Aorta (tissue), 5 donors: ENCODE measurements at regions not wholly inside any gene's neighbourhood (a gene's known extent, or its start where the extent isn't known, plus 50 kb on each side); places are given as distances from the start of the nearest gene placed in this dataset.

Experiments
- ATAC-seq: fragments of 200-7000 bp; cut with Tn5 transposase; one replicate; pipeline ENCODE4 v1.9.1; 2022; ENCODE audit warnings: moderate library complexity; ENCODE audit not compliant: low FRiP score
- DNase-seq, 2 donors: peaks; one replicate each; pipeline ENCODE4 v3.0.0-alpha.2; 2020
- H3K27ac ChIP-seq, 2 donors: one replicate each; pipeline ENCODE4 v1.5.1; 2013; ENCODE audit warnings: low read length in 2 of 2, mild to moderate bottlenecking in 2 of 2, moderate library complexity in 2 of 2, control low read depth in 1 of 2, inconsistent platforms in 1 of 2, low read depth in 1 of 2
- H3K27me3 ChIP-seq, 2 donors: one replicate each; pipeline ENCODE4 v1.6.1; 2013; ENCODE audit warnings: control low read depth in 1 of 2, low read length in 1 of 2, mild to moderate bottlenecking in 1 of 2, moderate library complexity in 1 of 2; ENCODE audit not compliant: insufficient read depth in 2 of 2, control insufficient read depth in 1 of 2
- H3K36me3 ChIP-seq, 2 donors: one replicate each; pipeline ENCODE4 v1.6.1; 2013; ENCODE audit warnings: control low read depth in 1 of 2, low read length in 1 of 2, mild to moderate bottlenecking in 1 of 2; ENCODE audit not compliant: insufficient read depth in 2 of 2, control insufficient read depth in 1 of 2
- H3K4me1 ChIP-seq, 2 donors: one replicate each; pipeline ENCODE4 v1.6.1; 2013; ENCODE audit warnings: low read length in 2 of 2, control low read depth in 1 of 2, mild to moderate bottlenecking in 1 of 2, moderate library complexity in 1 of 2; ENCODE audit not compliant: insufficient read depth in 2 of 2, control insufficient read depth in 1 of 2
- H3K4me3 ChIP-seq, 2 donors: one replicate each; pipeline ENCODE4 v1.5.1; 2013; ENCODE audit warnings: low read length in 2 of 2, control low read depth in 1 of 2, mild to moderate bottlenecking in 1 of 2
- H3K9me3 ChIP-seq: one replicate; pipeline ENCODE4 v1.6.1; 2013; ENCODE audit warnings: mild to moderate bottlenecking, low read length; ENCODE audit not compliant: control insufficient read depth
- WGBS, 2 donors: extraction: QIAGEN DNeasy Blood & Tissue Kit; methylation state at CpG; one replicate each; pipeline ENCODE4 v1.1.7; 2013; 5-methylcytosine and 5-hydroxymethylcytosine counted together
- intact Hi-C, 2 donors: fragments of 100-400 bp; cut with DNase I; formaldehyde crosslinking; loops; one replicate each; pipeline versions ENCODE4 v1.14.2 to v1.15.0; 2022
- donor health status: healthy with polysubstance abuse.
- donor health status: Bipolar disorder and iron deficiency.
- donor health status: DM: no; HTN: no; CAD: no.
- donor health status: DM: no; HTN: no; CAD: no.
- donor health status: DM: yes; HTN: yes; CAD: no.

GRCh38 chr7:435630-436366 is 83.8 kb downstream of the PDGFA start:
- no peak for DNase-seq
- intact Hi-C loops, result no loop called here
- no peak for ATAC-seq
- H3K4me3 ChIP-seq, result no peak overlapping the region
- no peaks in the 10 kb centered on the region for H3K9me3 ChIP-seq
- no peaks in the 10 kb centered on the region for H3K36me3 ChIP-seq
- no peaks in the 10 kb centered on the region for H3K27me3 ChIP-seq
- 91 to 92% methylated on average over 28 of the region's 28 CpGs for WGBS, 2 donors
- no peaks in the 10 kb centered on the region for H3K4me1 ChIP-seq
- no peak overlapping the region for H3K27ac ChIP-seq

- H3K27me3 ChIP-seq, result no peaks in the 10 kb centered on the region
- no peak overlapping the region for H3K4me3 ChIP-seq
- no peaks in the 10 kb centered on the region for H3K4me1 ChIP-seq
- no peaks in the 10 kb centered on the region for H3K36me3 ChIP-seq
- DNase-seq (no peak), ATAC-seq (no peak)
- intact Hi-C loops, result no loop called here
- no peak overlapping the region for H3K27ac ChIP-seq
- WGBS, 2 donors, result 92 to 93% methylated on average over 33 of the region's 33 CpGs
- H3K9me3 ChIP-seq, result no peaks in the 10 kb centered on the region
These were observed 83.1 kb downstream of the PDGFA start for GRCh38 chr7:436367-437128.

GRCh38 chr7:437329-438251 is 82.1 kb downstream of the PDGFA start:
- no peaks in the 10 kb centered on the region for H3K36me3 ChIP-seq
- intact Hi-C loops, result no loop called here

DNA sequence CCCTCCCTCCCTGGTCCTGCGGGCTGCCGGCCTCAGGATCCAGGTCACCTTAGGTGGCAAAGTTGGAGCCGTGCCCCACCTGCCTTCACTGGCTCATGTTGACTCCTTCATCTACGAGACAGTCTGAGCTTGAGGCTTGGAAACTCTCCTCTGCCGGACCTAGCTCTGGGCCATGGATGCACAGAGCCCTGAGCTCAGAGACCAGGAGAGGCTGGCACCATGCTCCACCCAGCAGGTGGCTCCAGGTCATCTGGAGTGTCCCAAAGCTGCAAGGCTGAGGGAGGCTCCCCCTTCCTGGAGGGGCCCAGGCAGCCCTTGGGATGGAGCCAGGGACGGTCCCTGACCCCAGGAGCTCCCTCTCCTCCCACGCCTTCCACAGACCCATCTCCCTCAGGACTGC is 81.3 kb downstream of the PDGFA start:
- Histone ChIP-seq H3K4me3 (no peak overlapping the region), H3K27me3 (no peaks in the 10 kb centered on the region), H3K9me3 (no peaks in the 10 kb centered on the region), H3K36me3 (no peaks in the 10 kb centered on the region), H3K27ac (no peak overlapping the region), H3K4me1 (no peaks in the 10 kb centered on the region)
- intact Hi-C loops, result no loop called here
- 85 to 89% methylated on average over 5 to 7 of the region's 7 CpGs for WGBS, 2 donors
- ATAC-seq, result no peak
- DNase-seq, result no peak

More at GRCh38 chr7:437329-438251, 82.1 kb downstream of the PDGFA start:
- no peak for ATAC-seq
- no peaks in the 10 kb centered on the region for H3K4me1 ChIP-seq
- no peak overlapping the region for H3K4me3 ChIP-seq
- DNase-seq, result no peak
- H3K9me3 ChIP-seq, result no peaks in the 10 kb centered on the region
- H3K27ac ChIP-seq, result no peak overlapping the region
- no peaks in the 10 kb centered on the region for H3K27me3 ChIP-seq
- 85 to 90% methylated on average over 41 to 43 of the region's 43 CpGs for WGBS, 2 donors

GRCh38 chr7:438916-439315 is 80.7 kb downstream of the PDGFA start:
- intact Hi-C loops, result no loop called here
- Histone ChIP-seq H3K27me3 (no peaks in the 10 kb centered on the region), H3K9me3 (no peaks in the 10 kb centered on the region), H3K4me1 (no peaks in the 10 kb centered on the region), H3K36me3 (no peaks in the 10 kb centered on the region), H3K4me3 (no peak overlapping the region), H3K27ac (no peak overlapping the region)
- 93 to 95% methylated on average over 14 of the region's 14 CpGs for WGBS, 2 donors
- ATAC-seq, result no peak
- no peak for DNase-seq

- no peaks in the 10 kb centered on the region for H3K9me3 ChIP-seq
- WGBS, 2 donors, result 88 to 92% methylated on average over 10 of the region's 10 CpGs
- H3K27ac ChIP-seq, result no peak overlapping the region
- no peaks in the 10 kb centered on the region for H3K27me3 ChIP-seq
- no peaks in the 10 kb centered on the region for H3K4me1 ChIP-seq
- H3K4me3 ChIP-seq, result no peak overlapping the region
- DNase-seq, result no peak
- H3K36me3 ChIP-seq, result no peaks in the 10 kb centered on the region
- ATAC-seq, result no peak
- intact Hi-C loops, result no loop called here
These were observed 79.4 kb downstream of the PDGFA start for GRCh38 chr7:440059-440749.

- ATAC-seq (no peak), DNase-seq (no peak)
- Histone ChIP-seq H3K27me3 (no peaks in the 10 kb centered on the region), H3K27ac (no peak overlapping the region), H3K36me3 (no peaks in the 10 kb centered on the region), H3K9me3 (no peaks in the 10 kb centered on the region), H3K4me3 (no peak overlapping the region), H3K4me1 (no peaks in the 10 kb centered on the region)
- intact Hi-C loops, result no loop called here
- WGBS, 2 donors, result 29 to 30% methylated on average over 14 of the region's 14 CpGs
These were observed 77.8 kb downstream of the PDGFA start for GRCh38 chr7:441684-442421.

DNA sequence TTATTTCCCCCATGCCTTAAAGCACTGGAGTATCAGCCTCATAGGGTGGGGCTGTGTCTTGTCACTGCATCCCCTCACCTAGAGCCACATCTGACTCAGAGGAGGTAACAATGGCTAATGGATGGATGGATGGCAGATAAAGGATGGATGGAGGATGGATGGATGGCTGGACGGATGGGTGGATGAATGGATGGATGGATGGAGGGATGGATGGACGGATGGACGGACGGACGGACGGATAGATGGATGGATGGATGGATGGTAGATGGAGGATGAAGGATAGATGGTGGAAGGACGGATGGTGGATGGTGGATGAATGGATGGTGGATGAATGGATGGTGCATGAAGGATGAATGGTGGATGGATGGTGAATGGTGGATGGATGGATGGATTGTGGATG is 77.2 kb downstream of the PDGFA start:
- Histone ChIP-seq H3K4me3 (no peak overlapping the region), H3K27me3 (no peaks in the 10 kb centered on the region), H3K4me1 (no peaks in the 10 kb centered on the region), H3K27ac (no peak overlapping the region), H3K9me3 (no peaks in the 10 kb centered on the region), H3K36me3 (no peaks in the 10 kb centered on the region)
- intact Hi-C loops, result no loop called here
- no peak for ATAC-seq
- WGBS, 2 donors, result 70 to 91% methylated on average over 7 of the region's 7 CpGs
- DNase-seq, result no peak
